ENCODE measurements at regions not wholly inside any gene's neighbourhood (a gene's known extent, or its start where the extent isn't known, plus 50 kb on each side); places are given as distances from the start of the nearest gene placed in this dataset.
"Not testable (repeated sequence)": the region's sequence is repeated elsewhere in the genome, so short reads cannot be mapped to it uniquely, and the experiment has no call there.

DNA sequence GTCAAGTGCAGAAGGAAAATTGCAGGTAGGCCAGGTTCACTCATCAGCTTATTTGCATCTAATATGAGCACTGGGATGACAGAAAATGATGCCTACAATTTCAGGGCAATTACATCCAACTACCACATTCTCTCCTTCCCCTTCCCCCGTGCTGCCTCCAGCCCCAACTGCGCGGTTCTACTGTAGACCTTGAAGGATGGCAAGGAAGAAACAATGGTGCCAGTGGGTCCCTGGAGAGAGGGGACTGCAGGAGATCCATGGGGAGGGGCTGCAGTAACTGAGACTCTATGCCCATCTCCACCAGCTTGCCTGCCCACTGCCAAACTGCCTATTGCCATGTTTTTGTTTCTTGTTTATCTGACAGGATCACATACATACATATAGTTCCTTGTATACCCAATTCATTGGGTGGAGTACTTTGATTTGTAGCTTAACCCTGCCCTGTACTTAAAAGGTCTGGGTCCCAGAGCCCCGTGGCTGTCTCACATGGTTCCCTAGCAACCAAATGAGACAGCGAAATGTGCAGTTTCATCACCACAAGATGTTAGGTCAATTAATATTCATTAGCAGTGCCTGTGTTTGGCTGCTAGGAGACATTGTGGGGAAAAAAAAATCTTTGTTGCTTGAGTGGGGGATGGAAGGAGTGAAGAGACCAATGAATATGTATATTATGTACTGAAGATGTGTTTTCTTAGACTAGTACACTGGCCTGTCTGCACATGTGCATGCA, 253.5 kb upstream of the PLET1 start:
- DNase-seq (ENCODE audit: low spot score), result no peak

- DNase-seq (ENCODE audit: low spot score), result no peak
Measured at GRCh38 chr11:112516261-112516660, 255.6 kb upstream of the PLET1 start.

GRCh38 chr11:112516755-112517154, 256.1 kb upstream of the PLET1 start:
- DNase-seq (ENCODE audit: low spot score), result no peak

DNA sequence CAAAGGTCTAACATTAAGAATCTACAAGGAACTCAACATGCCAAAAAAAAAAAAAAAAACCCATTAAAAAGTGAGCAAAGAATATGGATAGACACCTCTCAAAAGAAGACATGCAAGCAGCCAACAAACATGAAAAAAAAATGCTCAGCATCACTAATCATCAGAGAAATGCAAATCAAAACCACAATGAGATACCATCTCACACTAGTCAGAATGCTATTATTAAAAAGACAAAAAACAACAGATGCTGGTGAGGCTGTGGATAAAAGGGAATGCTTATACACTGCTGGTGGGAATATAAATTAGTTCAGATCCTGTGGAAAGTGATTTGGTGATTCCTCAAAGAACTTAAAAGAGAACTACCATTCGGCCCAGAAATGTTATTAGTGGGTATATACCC, 257.7 kb upstream of the PLET1 start:
- DNase-seq (ENCODE audit: low spot score), result no peak

DNA sequence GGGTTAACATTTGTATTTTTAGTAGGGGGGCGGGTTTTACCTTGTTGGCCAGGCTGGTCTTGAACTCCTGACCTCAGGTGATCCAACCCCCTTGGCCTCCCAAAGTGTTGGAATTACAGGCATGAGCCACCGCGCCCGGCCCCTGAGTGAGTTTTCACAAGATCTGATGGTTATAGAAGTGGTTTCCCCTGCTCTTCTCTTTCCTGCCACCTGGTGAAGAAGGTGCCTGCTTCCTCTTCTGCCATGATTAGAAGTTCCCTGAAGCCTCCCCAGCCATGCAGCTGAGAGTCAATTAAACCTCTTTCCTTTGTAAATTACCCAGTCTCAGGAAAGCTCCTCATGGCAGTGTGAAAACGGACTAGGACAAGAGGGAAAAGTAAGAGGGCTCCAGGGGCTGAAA, 259.1 kb upstream of the PLET1 start:
- DNase-seq (ENCODE audit: low spot score), result no peak

DNA sequence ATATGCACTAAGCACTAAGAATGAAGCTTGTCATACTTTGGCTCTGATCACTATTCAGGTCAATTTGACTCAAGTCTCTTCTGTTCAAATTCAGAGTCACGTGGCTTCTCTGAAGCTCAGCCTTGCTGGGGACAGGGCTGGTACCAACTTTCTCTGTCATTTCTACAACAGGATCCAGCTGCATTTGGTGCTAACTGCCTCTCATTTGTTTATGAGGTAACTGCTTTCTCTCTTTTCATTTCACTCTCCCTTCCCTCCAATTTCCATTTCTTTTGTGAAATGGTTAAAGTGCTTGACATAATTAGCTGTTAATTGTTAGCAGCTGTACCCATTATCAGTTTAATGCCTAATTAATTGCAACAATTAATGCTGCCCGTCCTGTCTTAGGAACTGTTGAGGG, 259.7 kb upstream of the PLET1 start:
- no peak for DNase-seq (ENCODE audit: low spot score)

DNA sequence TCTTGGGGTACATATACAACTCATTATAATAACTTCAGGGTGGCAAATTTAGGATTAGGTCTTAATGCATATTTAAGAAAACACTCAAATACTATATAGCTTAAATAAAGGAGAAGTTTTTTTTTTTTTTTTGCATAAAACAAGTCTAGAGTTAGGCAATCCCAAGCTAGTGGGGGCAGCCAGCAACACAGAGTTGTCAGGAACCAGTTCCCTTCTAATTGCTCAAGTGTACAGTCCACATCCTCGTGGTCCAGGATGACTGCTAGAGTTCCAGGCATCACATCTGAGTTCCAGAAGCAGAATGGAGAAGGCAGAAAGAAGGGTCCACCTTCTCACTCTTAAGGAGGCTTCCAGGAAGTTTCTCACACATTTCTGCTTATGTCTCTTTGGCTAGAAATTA, 261.9 kb upstream of the PLET1 start:
- no peak for DNase-seq (ENCODE audit: low spot score)

DNA sequence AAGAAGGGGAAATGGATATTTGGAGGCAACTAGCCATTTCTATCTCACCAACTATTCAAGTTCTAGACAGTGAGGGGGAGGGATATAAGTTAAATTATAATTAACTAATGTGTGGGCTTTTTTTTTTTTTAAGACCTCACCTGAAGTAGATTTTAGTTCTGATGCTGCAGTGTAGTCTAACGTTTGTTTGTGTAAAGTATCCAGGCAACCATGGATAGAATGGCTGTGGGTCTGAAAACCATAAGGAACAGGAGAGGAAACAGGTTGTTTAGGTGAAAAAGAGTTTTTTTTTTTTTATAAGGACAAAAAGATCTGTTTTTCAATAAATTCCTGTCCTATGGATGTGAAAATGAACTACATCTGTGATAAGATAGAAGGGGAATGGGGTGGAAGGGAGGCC, 262.4 kb upstream of the PLET1 start:
- DNase-seq (ENCODE audit: low spot score), result no peak

DNA sequence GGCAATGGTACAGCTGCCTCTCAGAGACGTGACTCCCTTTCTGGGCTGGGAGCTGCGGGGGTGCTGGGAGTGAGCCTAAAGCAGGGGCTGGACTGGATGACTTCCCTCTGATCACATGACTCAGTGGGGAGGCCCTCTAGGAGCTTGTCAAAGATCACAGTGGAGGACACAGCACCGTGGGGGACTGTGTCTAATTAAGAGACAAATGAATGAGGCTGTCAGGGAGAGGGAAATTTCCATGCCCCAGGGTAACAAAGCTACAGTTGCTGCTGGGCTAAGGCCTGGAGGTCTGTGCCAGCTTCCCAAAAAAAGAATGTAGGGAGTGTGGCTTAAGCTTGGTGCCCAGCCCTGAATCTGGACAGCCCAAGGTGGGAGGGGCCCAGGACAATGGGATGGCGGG, 262.8 kb upstream of the PLET1 start:
- no peak for DNase-seq (ENCODE audit: low spot score)

DNA sequence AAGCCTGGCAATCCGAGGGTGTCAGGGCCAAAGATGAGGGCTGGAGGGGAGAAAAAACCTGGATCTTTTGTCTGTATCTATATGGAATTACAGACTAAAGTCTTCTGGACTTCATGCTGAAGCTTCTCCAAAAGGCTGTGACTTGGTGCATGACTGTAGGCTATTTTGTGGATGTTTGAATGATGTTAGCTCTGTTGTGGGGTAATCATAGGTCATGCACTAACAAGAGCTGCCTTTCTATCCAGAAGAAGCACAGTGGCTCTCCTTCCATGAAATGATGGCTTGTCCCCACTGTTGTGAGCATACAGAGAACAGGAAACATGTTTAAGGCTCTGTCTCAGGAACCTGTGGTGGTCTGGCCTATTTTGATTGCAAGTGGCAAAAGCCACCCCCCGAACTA, 263.3 kb upstream of the PLET1 start:
- DNase-seq (ENCODE audit: low spot score), result no peak

DNA sequence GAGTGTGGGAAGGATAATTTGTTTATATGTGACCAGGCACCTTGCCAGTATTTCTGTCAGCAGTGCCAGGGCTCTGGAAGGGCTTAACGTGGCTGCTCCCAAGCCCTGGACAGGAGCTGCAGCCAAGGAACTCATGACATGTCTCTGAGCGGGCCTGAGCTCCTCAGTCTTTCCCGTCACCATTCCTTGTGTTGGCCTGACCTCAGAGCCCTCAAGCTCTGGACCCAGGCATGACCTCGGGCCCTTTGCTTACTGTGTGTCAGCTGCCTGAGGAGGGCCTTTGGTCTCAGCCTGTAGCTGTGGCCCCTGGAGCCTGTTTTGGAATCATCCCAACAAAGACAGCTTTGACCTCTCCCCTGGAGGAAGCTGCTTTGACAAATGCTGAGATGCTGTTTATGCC, 264.1 kb upstream of the PLET1 start:
- DNase-seq (ENCODE audit: low spot score), result no peak

- no peak for DNase-seq (ENCODE audit: low spot score)
Measured at GRCh38 chr11:112525270-112525669, 264.6 kb upstream of the PLET1 start.

GRCh38 chr11:112525844-112526590, 265.4 kb upstream of the PLET1 start:
- no peak for DNase-seq (ENCODE audit: low spot score)

GRCh38 chr11:112526699-112527416, 266.2 kb upstream of the PLET1 start:
- DNase-seq (ENCODE audit: low spot score), result peak; percentile 65

DNA sequence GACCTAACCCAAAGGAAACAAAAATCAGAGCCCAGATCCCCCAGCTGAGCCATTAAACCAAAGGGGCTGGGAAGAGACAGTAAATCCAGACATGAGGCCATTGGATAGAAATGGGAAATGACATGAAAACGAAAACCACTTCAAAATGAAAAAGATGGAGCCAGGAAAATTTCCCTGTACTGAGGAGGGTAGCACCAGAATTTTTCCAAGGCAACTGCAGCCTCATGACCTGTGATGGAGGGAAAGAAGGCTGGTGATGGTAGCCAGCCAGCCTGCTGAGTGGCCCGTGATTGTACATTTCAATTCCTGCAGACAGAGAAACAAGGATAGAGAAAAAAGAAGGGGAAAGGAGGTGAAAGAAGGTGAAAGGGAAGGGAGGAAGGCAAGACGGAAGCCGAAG, 268.4 kb upstream of the PLET1 start:
- DNase-seq (ENCODE audit: low spot score), result no peak

DNA sequence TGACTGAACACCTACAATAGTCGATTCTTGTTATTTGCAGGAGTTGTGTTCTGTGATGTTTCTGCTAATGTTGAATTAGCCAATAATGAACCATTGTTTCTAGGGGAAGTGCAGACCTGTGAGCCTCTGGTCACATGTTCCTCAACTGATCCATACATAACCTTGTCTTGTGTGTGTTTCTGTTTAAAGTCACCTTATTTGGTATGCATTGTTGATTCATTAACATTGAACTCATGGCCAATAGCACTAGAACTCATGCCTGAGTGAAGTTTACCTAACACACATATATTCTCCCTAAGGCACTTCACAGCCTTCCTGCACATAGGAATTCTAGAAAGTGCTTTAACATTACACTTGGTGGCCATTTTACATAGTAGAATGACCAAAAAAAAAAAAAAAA, 271.8 kb upstream of the PLET1 start:
- DNase-seq (ENCODE audit: low spot score), result no peak

DNA sequence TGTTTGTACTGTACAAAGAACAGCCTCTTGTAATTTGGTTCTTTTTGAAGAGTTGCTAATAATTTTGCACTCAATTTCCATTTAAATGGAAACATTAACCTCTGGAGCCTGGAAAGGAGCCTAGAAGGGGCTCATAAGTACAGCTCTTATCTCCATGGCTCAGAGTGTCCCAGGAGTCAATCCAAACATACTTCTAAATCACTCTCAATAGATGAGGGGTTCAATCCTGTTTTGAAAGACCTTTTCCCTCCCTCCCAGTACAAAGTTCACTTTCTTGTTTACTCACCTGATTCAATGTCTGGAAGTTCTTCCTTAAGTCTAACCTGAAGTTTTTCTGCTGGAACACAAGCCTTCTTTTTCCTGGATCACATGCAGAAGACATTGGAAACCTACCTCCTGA, 273.0 kb upstream of the PLET1 start:
- DNase-seq (ENCODE audit: low spot score), result no peak

DNA sequence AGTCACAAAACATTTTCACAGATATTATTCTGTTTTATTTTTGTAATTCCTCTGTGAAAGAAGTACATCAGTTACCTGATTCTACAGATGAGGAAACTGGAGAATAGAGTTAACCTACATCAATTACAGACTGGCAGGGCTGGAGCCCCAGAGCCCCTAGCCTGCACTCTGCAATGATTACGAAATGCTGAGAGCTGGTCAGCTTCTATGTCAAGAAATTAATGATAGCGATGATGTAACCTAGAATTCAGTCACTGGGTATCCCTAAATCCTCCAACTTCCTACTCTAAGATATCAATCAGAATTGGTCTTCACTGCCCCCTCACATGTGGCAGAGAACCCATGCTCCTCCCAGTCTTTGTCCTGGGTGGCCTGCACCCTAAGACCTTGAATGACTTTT, 273.5 kb upstream of the PLET1 start:
- DNase-seq (ENCODE audit: low spot score), result no peak

DNA sequence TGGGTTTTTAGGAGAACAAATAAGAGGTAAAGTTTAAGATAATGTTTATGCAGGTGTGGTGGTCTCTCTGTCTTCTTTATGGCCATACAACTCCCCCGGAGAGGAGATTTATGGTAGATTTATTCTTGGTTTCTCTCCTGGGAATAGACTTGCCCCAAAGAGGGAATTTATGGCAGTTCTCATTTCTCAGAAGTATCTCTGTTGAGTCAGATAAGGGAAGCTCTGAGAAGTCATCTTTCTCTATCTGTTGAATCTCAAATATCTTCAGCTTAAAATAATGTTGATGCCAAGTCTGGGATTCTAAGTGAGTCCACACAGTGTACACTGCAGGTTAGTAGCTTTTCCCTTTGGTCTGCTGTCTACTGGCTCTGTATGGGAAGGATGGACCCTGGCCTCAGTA, 276.4 kb upstream of the PLET1 start:
- no peak for DNase-seq (ENCODE audit: low spot score)

DNA sequence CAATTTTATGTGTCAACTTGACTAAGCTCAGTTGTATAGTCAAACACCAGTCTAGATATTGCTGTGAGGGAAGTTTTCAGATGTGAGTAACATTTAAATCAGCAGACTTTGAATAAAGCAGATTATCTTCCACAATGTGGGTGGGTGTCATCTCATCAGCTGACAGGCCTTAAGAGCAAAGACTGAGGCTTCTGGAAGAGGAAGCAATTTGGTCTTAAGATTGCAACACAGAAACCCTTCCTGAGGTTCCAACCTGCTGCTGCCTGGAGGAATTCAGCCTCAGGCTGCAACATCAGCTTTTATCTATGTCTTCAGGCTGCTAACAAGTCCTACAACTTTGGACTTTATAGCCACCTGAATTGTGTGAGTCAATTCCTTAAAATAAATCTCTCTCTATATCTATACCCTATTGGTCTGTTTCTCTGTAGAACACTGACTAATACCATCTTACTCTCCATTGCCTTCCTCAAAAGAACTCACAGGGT, 277.2 kb upstream of the PLET1 start:
- peak; percentile 64 for DNase-seq (ENCODE audit: low spot score)

GRCh38 chr11:112538534-112539280, 278.0 kb upstream of the PLET1 start:
- no peak for DNase-seq (ENCODE audit: low spot score)

- DNase-seq (ENCODE audit: low spot score), result not testable (repeated sequence)
Measured at GRCh38 chr11:112539281-112539555, 278.6 kb upstream of the PLET1 start.

- DNase-seq (ENCODE audit: low spot score), result no peak
Measured at GRCh38 chr11:112539741-112540140, 279.1 kb upstream of the PLET1 start.
